ENCODE measurements at regions not wholly inside any gene's neighbourhood (a gene's known extent, or its start where the extent isn't known, plus 50 kb on each side); places are given as distances from the start of the nearest gene placed in this dataset.

- DNase-seq = no peak
- TF ChIP-seq POLR2A (IDR thresholded peaks at IDR 0.05) (no peak), CTCF (IDR thresholded peaks at IDR 0.05) (no peak)
- Histone ChIP-seq H3K4me3 (no peak overlapping the region), H3K36me3 (no peaks in the 10 kb centered on the region), H3K27me3 (no peaks in the 10 kb centered on the region), H3K27ac (no peak overlapping the region), H3K9me3 (no peaks in the 10 kb centered on the region), H3K4me1 (no peaks in the 10 kb centered on the region)
- intact Hi-C loops (cut with DNase I; ENCODE audit: low total_unique reads) = no loop called here
These were observed 1089.3 kb downstream of the EFNB2 start for GRCh38 chr13:105446197-105446596.

- TF ChIP-seq POLR2A (IDR thresholded peaks at IDR 0.05) (no peak), CTCF (IDR thresholded peaks at IDR 0.05) (no peak)
- intact Hi-C loops (cut with DNase I; ENCODE audit: low total_unique reads) = no loop called here
These were observed 1089.7 kb downstream of the EFNB2 start for GRCh38 chr13:105445796-105446195.

GRCh38 chr13:105442949-105443699, 1092.3 kb downstream of the EFNB2 start:
- TF ChIP-seq POLR2A (IDR thresholded peaks at IDR 0.05) = no peak
- no peak for TF ChIP-seq CTCF (IDR thresholded peaks at IDR 0.05)
- Histone ChIP-seq H3K4me1 (no peaks in the 10 kb centered on the region), H3K9me3 (no peaks in the 10 kb centered on the region), H3K36me3 (no peaks in the 10 kb centered on the region), H3K27ac (no peak overlapping the region), H3K27me3 (no peaks in the 10 kb centered on the region), H3K4me3 (no peak overlapping the region)
- DNase-seq = no peak
- intact Hi-C loops (cut with DNase I; ENCODE audit: low total_unique reads) = no loop called here

More at GRCh38 chr13:105445796-105446195, 1089.7 kb downstream of the EFNB2 start:
- DNase-seq = no peak
- Histone ChIP-seq H3K9me3 (no peaks in the 10 kb centered on the region), H3K27me3 (no peaks in the 10 kb centered on the region), H3K4me1 (no peaks in the 10 kb centered on the region), H3K27ac (no peak overlapping the region), H3K4me3 (no peak overlapping the region), H3K36me3 (no peaks in the 10 kb centered on the region)

- DNase-seq = no peak
- H3K4me1 ChIP-seq = no peaks in the 10 kb centered on the region
- H3K27ac ChIP-seq = no peak overlapping the region
- no peak overlapping the region for H3K4me3 ChIP-seq
- no peaks in the 10 kb centered on the region for H3K9me3 ChIP-seq
- H3K36me3 ChIP-seq = no peaks in the 10 kb centered on the region
- intact Hi-C loops (cut with DNase I; ENCODE audit: low total_unique reads) = no loop called here
- no peaks in the 10 kb centered on the region for H3K27me3 ChIP-seq
- TF ChIP-seq POLR2A (IDR thresholded peaks at IDR 0.05) (no peak), CTCF (IDR thresholded peaks at IDR 0.05) (no peak)
These were observed 1093.4 kb downstream of the EFNB2 start for GRCh38 chr13:105442040-105442439.

GRCh38 chr13:105441051-105441750, 1094.3 kb downstream of the EFNB2 start:
- no peak overlapping the region for H3K27ac ChIP-seq
- TF ChIP-seq CTCF (IDR thresholded peaks at IDR 0.05) (no peak), POLR2A (IDR thresholded peaks at IDR 0.05) (no peak)

More at GRCh38 chr13:105441051-105441750, 1094.3 kb downstream of the EFNB2 start:
- Histone ChIP-seq H3K4me3 (no peak overlapping the region), H3K9me3 (no peaks in the 10 kb centered on the region), H3K36me3 (no peaks in the 10 kb centered on the region), H3K27me3 (no peaks in the 10 kb centered on the region), H3K4me1 (no peaks in the 10 kb centered on the region)
- DNase-seq = no peak
- intact Hi-C loops (cut with DNase I; ENCODE audit: low total_unique reads) = no loop called here
